ENCODE measurements at regions not wholly inside any gene's neighbourhood (a gene's known extent, or its start where the extent isn't known, plus 50 kb on each side); places are given as distances from the start of the nearest gene placed in this dataset.

DNA sequence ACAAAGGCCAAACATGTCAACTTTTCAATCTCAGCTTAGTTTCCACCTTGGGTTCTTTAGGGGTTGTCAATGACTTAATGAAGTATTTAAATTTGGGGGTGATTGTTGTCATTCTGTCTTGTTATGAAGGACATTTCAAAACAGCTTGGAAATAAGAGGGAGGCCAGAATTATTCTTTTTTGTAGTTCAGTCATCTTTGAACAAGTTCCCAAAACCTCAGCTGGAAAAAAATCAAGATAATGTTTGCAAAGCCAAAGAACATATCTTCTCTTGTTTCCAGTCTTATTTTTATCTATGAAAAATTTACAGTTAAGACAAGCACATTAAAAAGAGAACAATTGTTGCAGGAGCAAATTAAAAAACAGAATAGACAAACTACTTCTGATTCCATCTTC, 612.8 kb downstream of the INSC start:
- H3K27ac ChIP-seq, result no peak overlapping the region
- DNase-seq (ENCODE audit: low spot score) (no peak), ATAC-seq (ENCODE audit: insufficient number of reproducible peaks, low FRiP score, low read depth) (no peak)
- H3K9me3 ChIP-seq, result no peaks in the 10 kb centered on the region
- H3K27me3 ChIP-seq (replicated peaks; ENCODE audit: insufficient read depth), result no peaks in the 10 kb centered on the region
- H3K36me3 ChIP-seq, result no peaks in the 10 kb centered on the region
- H3K4me1 ChIP-seq (ENCODE audit: control insufficient read depth in 1 of 2, low read depth in 2 of 2), result peaks cover 11 to 12% of the 10 kb centered on the region in 2 donors
- no peak for TF ChIP-seq CTCF (IDR thresholded peaks at IDR 0.05)
- no peak overlapping the region for H3K4me3 ChIP-seq

- no peaks in the 10 kb centered on the region for H3K27me3 ChIP-seq (replicated peaks; ENCODE audit: insufficient read depth)
- ATAC-seq (ENCODE audit: insufficient number of reproducible peaks, low FRiP score, low read depth) (no peak), DNase-seq (ENCODE audit: low spot score) (no peak)
- H3K4me1 ChIP-seq (ENCODE audit: control insufficient read depth in 1 of 2, low read depth in 2 of 2), result peaks cover 11 to 12% of the 10 kb centered on the region in 2 donors
- TF ChIP-seq CTCF (IDR thresholded peaks at IDR 0.05), result no peak
- no peaks in the 10 kb centered on the region for H3K36me3 ChIP-seq
- H3K9me3 ChIP-seq, result no peaks in the 10 kb centered on the region
- no peak overlapping the region for H3K27ac ChIP-seq
- no peak overlapping the region for H3K4me3 ChIP-seq
These were observed 613.5 kb downstream of the INSC start for GRCh38 chr11:15728207-15728606.

GRCh38 chr11:15730263-15730994, 615.7 kb downstream of the INSC start:
- H3K4me3 ChIP-seq, result no peak overlapping the region
- H3K27ac ChIP-seq, result no peak overlapping the region
- no peaks in the 10 kb centered on the region for H3K9me3 ChIP-seq
- no peak for DNase-seq (ENCODE audit: low spot score)
- ATAC-seq (ENCODE audit: insufficient number of reproducible peaks, low FRiP score, low read depth), result no peak
- no peak for TF ChIP-seq CTCF (IDR thresholded peaks at IDR 0.05)
- peaks cover 11 to 12% of the 10 kb centered on the region in 2 donors for H3K4me1 ChIP-seq (ENCODE audit: control insufficient read depth in 1 of 2, low read depth in 2 of 2)
- H3K27me3 ChIP-seq (replicated peaks; ENCODE audit: insufficient read depth), result no peaks in the 10 kb centered on the region
- no peaks in the 10 kb centered on the region for H3K36me3 ChIP-seq

DNA sequence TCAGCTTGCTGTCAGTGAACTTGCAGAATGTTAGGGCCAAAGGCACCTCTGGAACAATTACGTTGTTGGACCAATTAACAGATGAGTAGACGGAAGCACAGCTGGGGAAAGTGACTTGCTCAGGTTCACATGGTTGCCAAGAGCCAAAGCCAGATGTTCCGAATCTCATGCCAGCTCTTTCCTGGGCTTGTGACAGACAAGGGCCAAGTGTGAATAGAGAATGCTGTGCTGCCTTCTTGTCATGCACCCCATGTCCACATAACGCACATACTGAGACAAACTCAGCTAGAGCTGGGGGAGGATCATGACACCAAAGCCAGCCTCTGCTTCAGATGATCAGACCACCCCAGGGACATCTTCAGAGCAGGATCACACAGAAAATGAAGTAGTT, 616.3 kb downstream of the INSC start:
- Histone ChIP-seq H3K27me3 (replicated peaks; ENCODE audit: insufficient read depth) (no peaks in the 10 kb centered on the region), H3K4me1 (ENCODE audit: control insufficient read depth in 1 of 2, low read depth in 2 of 2) (peaks cover 11 to 12% of the 10 kb centered on the region in 2 donors), H3K36me3 (no peaks in the 10 kb centered on the region), H3K4me3 (no peak overlapping the region), H3K9me3 (no peaks in the 10 kb centered on the region), H3K27ac (no peak overlapping the region)
- ATAC-seq (ENCODE audit: insufficient number of reproducible peaks, low FRiP score, low read depth) (no peak), DNase-seq (ENCODE audit: low spot score) (no peak)
- no peak for TF ChIP-seq CTCF (IDR thresholded peaks at IDR 0.05)

DNA sequence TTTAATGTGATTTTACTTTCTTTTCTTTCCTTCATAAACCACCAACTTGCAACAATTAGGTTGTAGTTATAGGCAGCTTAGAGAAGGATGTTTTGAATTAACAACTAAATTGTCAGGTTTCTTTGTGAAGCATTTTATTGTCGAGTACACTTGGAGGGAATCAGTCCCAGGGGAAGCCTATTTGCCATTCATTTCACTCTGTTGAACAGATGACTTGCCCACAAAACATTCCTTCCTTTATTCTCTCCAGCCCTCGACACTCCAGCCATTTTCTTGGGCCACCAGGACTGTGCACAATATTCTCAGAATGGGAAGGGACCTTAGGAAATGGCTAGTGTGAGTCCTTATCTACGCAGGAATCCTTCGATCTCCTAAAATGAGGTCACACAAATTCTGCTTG, 620.6 kb downstream of the SOX6 start:
- Histone ChIP-seq H3K4me3 (no peak overlapping the region), H3K27ac (no peak overlapping the region), H3K36me3 (no peaks in the 10 kb centered on the region), H3K4me1 (ENCODE audit: control insufficient read depth in 1 of 2, low read depth in 2 of 2) (no peaks in the 10 kb centered on the region), H3K9me3 (no peaks in the 10 kb centered on the region), H3K27me3 (replicated peaks; ENCODE audit: insufficient read depth) (no peaks in the 10 kb centered on the region)
- no peak for ATAC-seq (ENCODE audit: insufficient number of reproducible peaks, low FRiP score, low read depth)
- DNase-seq (ENCODE audit: low spot score), result no peak
- TF ChIP-seq CTCF (IDR thresholded peaks at IDR 0.05), result no peak

Data from thoracic aorta (tissue), 2 donors.